ENCODE measurements at regions not wholly inside any gene's neighbourhood (a gene's known extent, or its start where the extent isn't known, plus 50 kb on each side); places are given as distances from the start of the nearest gene placed in this dataset.

DNA sequence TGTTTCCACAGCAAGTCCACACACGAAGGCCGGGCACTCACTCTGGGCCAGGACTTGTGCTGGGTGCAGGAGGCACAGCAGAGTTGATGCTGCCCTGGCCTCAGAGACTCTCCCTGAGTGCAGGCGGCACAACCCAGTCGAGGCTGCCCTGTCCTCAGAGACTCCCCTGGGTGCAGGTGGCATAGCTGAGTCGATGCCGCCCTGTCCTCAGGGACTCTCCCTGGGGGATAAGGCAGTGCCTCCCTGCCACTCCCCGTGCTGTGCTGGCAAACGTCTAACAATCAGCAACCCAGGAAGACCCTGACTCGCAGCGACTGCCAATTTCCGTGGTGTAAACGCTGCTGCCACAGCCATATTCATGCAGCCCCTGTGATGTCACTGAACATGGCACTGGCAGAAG lies 93.1 kb downstream of the PDGFA start:
- Mint-ChIP-seq H3K36me3 (ENCODE audit: insufficient read depth, unreplicated experiment) (peaks cover 3% of the 10 kb centered on the region), H3K27me3 (ENCODE audit: unreplicated experiment) (peaks cover 83% of the 10 kb centered on the region), H3K4me3 (ENCODE audit: low read depth, unreplicated experiment) (no peak overlapping the region), H3K4me1 (ENCODE audit: low read depth, unreplicated experiment) (no peaks in the 10 kb centered on the region), H3K9me3 (ENCODE audit: low read depth, unreplicated experiment) (no peaks in the 10 kb centered on the region), H3K27ac (ENCODE audit: unreplicated experiment) (no peak overlapping the region)
- TF ChIP-seq, protein P1, sequence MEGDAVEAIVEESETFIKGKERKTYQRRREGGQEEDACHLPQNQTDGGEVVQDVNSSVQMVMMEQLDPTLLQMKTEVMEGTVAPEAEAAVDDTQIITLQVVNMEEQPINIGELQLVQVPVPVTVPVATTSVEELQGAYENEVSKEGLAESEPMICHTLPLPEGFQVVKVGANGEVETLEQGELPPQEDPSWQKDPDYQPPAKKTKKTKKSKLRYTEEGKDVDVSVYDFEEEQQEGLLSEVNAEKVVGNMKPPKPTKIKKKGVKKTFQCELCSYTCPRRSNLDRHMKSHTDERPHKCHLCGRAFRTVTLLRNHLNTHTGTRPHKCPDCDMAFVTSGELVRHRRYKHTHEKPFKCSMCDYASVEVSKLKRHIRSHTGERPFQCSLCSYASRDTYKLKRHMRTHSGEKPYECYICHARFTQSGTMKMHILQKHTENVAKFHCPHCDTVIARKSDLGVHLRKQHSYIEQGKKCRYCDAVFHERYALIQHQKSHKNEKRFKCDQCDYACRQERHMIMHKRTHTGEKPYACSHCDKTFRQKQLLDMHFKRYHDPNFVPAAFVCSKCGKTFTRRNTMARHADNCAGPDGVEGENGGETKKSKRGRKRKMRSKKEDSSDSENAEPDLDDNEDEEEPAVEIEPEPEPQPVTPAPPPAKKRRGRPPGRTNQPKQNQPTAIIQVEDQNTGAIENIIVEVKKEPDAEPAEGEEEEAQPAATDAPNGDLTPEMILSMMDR (IDR thresholded peaks at IDR 0.05; ENCODE audit: unreplicated experiment), result no peak
- DNase-seq, result no peak
- CTCF ChIA-PET, result no interaction called here
- intact Hi-C loops (cut with micrococcal nuclease; ENCODE audit: unreplicated experiment), result no loop called here
- no TSS peak for BruUV-seq (replicated peaks)

DNA sequence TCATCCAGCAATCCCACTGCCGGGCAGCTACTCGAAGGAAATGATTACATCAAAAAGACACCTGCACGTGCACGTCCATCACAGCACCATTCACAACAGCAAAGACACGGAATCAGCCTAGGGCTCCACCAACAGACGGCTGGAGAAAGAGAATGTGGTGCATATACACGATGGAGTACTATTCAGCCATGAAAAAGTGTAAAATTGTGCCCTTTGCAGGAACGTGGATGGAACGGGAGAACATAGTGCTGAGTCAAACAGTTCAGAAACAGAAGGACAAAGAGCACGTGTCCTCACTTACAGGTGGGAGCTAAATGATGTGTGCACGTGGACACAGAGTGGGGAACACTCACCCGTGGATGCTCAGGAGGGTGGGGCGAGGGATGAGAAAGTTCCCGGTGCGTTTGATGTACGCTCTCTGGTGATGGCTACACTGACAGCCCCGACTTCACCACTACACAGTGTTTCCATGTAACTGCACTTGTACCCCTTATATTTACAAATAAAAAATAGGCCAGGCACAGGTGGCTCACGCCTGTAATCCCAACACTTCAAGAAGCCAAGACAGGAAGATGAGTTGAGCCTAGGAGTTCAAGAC lies 92.0 kb downstream of the PDGFA start:
- Mint-ChIP-seq H3K27me3 (ENCODE audit: unreplicated experiment) (peaks cover 84% of the 10 kb centered on the region), H3K4me1 (ENCODE audit: low read depth, unreplicated experiment) (no peaks in the 10 kb centered on the region), H3K9me3 (ENCODE audit: low read depth, unreplicated experiment) (no peaks in the 10 kb centered on the region), H3K36me3 (ENCODE audit: insufficient read depth, unreplicated experiment) (peaks cover 5% of the 10 kb centered on the region), H3K27ac (ENCODE audit: unreplicated experiment) (no peak overlapping the region), H3K4me3 (ENCODE audit: low read depth, unreplicated experiment) (no peak overlapping the region)
- CTCF ChIA-PET, result no interaction called here
- TF ChIP-seq, protein P1 (IDR thresholded peaks at IDR 0.05; ENCODE audit: unreplicated experiment), result no peak
- intact Hi-C loops (cut with micrococcal nuclease; ENCODE audit: unreplicated experiment), result no loop called here
- DNase-seq, result no peak
- no TSS peak for BruUV-seq (replicated peaks)

DNA sequence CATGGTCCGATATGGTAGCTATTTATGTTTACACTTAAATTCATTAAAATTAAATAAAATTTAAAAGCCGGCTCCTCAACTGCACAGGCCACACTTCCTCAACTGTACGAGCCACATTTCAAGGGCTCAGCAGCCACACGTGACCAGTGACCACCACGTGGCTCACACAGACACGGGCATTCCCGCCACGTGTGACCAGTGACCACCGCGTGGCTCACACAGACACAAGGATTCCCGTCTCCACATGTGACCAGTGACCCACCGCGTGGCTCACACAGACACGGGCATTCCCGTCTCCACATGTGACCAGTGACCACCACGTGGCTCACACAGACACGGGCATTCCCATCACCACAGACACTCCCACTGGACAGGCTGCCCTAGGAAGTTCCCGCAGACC lies 91.3 kb downstream of the PDGFA start:
- DNase-seq, result no peak
- TF ChIP-seq, protein P1 (IDR thresholded peaks at IDR 0.05; ENCODE audit: unreplicated experiment), result no peak
- BruUV-seq (replicated peaks), result no TSS peak
- no peak overlapping the region for H3K4me3 Mint-ChIP-seq (ENCODE audit: low read depth, unreplicated experiment)
- H3K36me3 Mint-ChIP-seq (ENCODE audit: insufficient read depth, unreplicated experiment), result peaks cover 5% of the 10 kb centered on the region
- no peaks in the 10 kb centered on the region for H3K4me1 Mint-ChIP-seq (ENCODE audit: low read depth, unreplicated experiment)
- H3K27ac Mint-ChIP-seq (ENCODE audit: unreplicated experiment), result no peak overlapping the region
- CTCF ChIA-PET, result no interaction called here
- peaks cover 88% of the 10 kb centered on the region for H3K27me3 Mint-ChIP-seq (ENCODE audit: unreplicated experiment)
- intact Hi-C loops (cut with micrococcal nuclease; ENCODE audit: unreplicated experiment), result no loop called here
- no peaks in the 10 kb centered on the region for H3K9me3 Mint-ChIP-seq (ENCODE audit: low read depth, unreplicated experiment)

DNA sequence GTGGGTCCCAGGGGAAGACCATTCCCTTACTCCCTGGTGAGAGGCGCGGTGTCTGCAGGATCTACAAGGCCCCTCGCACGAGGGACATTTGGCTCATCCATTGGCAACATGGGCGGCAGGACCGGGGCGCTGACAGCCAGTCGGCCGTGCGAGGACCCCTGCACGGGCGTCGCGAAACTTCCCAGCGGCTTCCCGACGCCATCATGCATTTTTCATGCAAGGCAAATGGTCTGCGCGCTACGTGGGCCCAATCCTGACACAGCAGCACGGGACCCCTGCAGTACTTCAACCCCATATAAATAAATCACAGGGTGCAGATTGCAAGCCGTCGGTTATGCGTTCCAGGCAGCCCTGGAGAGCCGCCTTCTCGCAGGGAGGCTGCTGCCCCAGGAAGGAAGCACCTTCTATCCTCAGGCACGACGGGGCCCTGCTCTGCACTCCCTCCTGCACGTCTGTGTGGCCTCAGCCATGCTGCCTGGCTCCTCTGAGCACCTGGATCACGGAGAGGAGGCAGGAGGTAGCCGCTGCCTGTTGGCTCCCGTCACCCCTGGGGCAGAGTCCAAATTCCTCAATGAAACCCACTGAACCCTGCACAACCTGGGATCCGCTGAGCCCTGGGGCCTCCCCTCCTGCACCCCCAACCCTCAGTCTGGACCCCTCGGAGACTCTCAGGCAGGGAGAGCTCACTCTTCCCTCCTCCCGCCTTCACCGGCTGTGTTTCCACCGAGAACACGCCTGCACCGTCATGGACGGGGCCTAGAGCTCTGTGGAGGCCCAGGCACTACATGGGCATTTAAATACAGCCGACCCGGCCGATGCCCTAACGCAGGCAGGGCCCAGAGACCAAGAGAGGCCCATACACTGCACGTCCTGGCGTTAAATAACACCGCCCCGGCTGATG lies 90.5 kb downstream of the PDGFA start:
- TF ChIP-seq, protein P1 (IDR thresholded peaks at IDR 0.05; ENCODE audit: unreplicated experiment), result no peak
- CTCF ChIA-PET, result no interaction called here
- peaks cover 88% of the 10 kb centered on the region for H3K27me3 Mint-ChIP-seq (ENCODE audit: unreplicated experiment)
- H3K4me3 Mint-ChIP-seq (ENCODE audit: low read depth, unreplicated experiment), result no peak overlapping the region
- BruUV-seq (replicated peaks), result no TSS peak
- H3K9me3 Mint-ChIP-seq (ENCODE audit: low read depth, unreplicated experiment), result no peaks in the 10 kb centered on the region
- peaks cover 5% of the 10 kb centered on the region for H3K36me3 Mint-ChIP-seq (ENCODE audit: insufficient read depth, unreplicated experiment)
- H3K27ac Mint-ChIP-seq (ENCODE audit: unreplicated experiment), result no peak overlapping the region
- no peaks in the 10 kb centered on the region for H3K4me1 Mint-ChIP-seq (ENCODE audit: low read depth, unreplicated experiment)
- intact Hi-C loops (cut with micrococcal nuclease; ENCODE audit: unreplicated experiment), result no loop called here
- DNase-seq, result no peak
